IMR-90 (cell line): ENCODE measurements at regions not wholly inside any gene's neighbourhood (a gene's known extent, or its start where the extent isn't known, plus 50 kb on each side); places are given as distances from the start of the nearest gene placed in this dataset.

ENCODE experiments used
- ATAC-seq: fragments of 200-7000 bp; cut with Tn5 transposase; 2 replicates; pipeline ENCODE4 v1.9.1; 2020; ENCODE audit warnings: low read depth, mild to moderate bottlenecking, moderate library complexity
- BruUV-seq: library from RNA; stranded (reverse); fragments of 400-500 nt; replicated peaks from 2 replicates; lab custom pipeline; 2021; lab: Mats Ljungman, UMichigan
- CTCF ChIA-PET: fragments of 300-600 bp; formaldehyde crosslinking; extraction: SDS; loops from one replicate; lab custom pipeline; 2021; ENCODE audit warnings: antibody characterized with exemption; lab: Yijun Ruan, JAX
- POLR2A ChIA-PET: fragments of 300-600 bp; sonication (Branson Sonifier 250); formaldehyde crosslinking; loops from one replicate; lab custom pipeline; 2022; ENCODE audit warnings: antibody characterized with exemption; ENCODE audit not compliant: unreplicated experiment; lab: Charles Lee
- DNase-seq: peaks from one replicate; pipeline ENCODE4 v3.0.0; 2013
- H2AFZ ChIP-seq: replicated peaks from 2 replicates; pipeline ENCODE3; 2013; ENCODE audit warnings: low read length, mild to moderate bottlenecking; ENCODE audit not compliant: poor library complexity
- H2AK5ac ChIP-seq: 2 replicates; pipeline ENCODE4 v1.6.1; 2013; ENCODE audit warnings: low read depth, low read length, inconsistent platforms
- H2AK9ac ChIP-seq: replicated peaks from 2 replicates; pipeline ENCODE3; 2013; ENCODE audit warnings: mild to moderate bottlenecking, low read depth, low read length, moderate library complexity; ENCODE audit not compliant: poor library complexity
- H2BK120ac ChIP-seq: 2 replicates; pipeline ENCODE4 v1.6.1; 2013; ENCODE audit warnings: low read depth, low read length, inconsistent platforms
- H2BK15ac ChIP-seq: 3 replicates; pipeline ENCODE4 v1.6.1; 2013; ENCODE audit warnings: low read depth, low read length, inconsistent platforms
- H2BK20ac ChIP-seq: 2 replicates; pipeline ENCODE4 v1.6.1; 2013; ENCODE audit warnings: low read depth, mild to moderate bottlenecking, inconsistent platforms, low read length, moderate library complexity
- H2BK5ac ChIP-seq: 2 replicates; pipeline ENCODE4 v1.6.1; 2013; ENCODE audit warnings: mild to moderate bottlenecking, low read depth, low read length, inconsistent platforms; ENCODE audit not compliant: poor library complexity, severe bottlenecking
- H3K14ac ChIP-seq: replicated peaks from 2 replicates; pipeline ENCODE4 v1.6.1; 2013; ENCODE audit warnings: low read depth, low read length, inconsistent platforms
- H3K18ac ChIP-seq: 2 replicates; pipeline ENCODE4 v1.6.1; 2013; ENCODE audit warnings: low read depth, low read length, control low read depth
- H3K23ac ChIP-seq: 2 replicates; pipeline ENCODE4 v1.6.1; 2013; ENCODE audit warnings: low read depth, low read length, inconsistent platforms
- H3K27ac ChIP-seq: 2 replicates; pipeline ENCODE4 v1.5.1; 2013; ENCODE audit warnings: mild to moderate bottlenecking, control low read depth, low read length; ENCODE audit not compliant: insufficient read depth
- H3K27me3 ChIP-seq: 2 replicates; pipeline ENCODE4 v1.6.1; 2013; ENCODE audit warnings: low read length; ENCODE audit not compliant: control insufficient read depth, insufficient read depth
- H3K36me3 ChIP-seq: 2 replicates; pipeline ENCODE4 v1.6.1; 2013; ENCODE audit warnings: low read length, mixed read lengths; ENCODE audit not compliant: control insufficient read depth, insufficient read depth
- H3K4ac ChIP-seq: 2 replicates; pipeline ENCODE4 v1.6.1; 2013; ENCODE audit warnings: low read depth, low read length, inconsistent platforms
- H3K4me1 ChIP-seq: 2 replicates; pipeline ENCODE4 v1.6.1; 2013; ENCODE audit warnings: low read length, mixed read lengths; ENCODE audit not compliant: control insufficient read depth, insufficient read depth
- H3K4me2 ChIP-seq: 2 replicates; pipeline ENCODE4 v1.6.1; 2013; ENCODE audit warnings: low read depth, mild to moderate bottlenecking, control low read depth, low read length, moderate library complexity
- H3K4me3 ChIP-seq: 2 replicates; pipeline ENCODE4 v1.5.1; 2013; ENCODE audit warnings: low read depth, mild to moderate bottlenecking, control low read depth, low read length, moderate library complexity; ENCODE audit not compliant: insufficient read depth
- H3K56ac ChIP-seq: 2 replicates; pipeline ENCODE4 v1.6.1; 2013; ENCODE audit warnings: low read length, inconsistent platforms; ENCODE audit not compliant: insufficient read depth; ENCODE audit errors: extremely low read depth
- H3K79me1 ChIP-seq, 2 experiments: 2 replicates each; pipeline ENCODE4 v1.6.1; 2013; ENCODE audit warnings: low read length in 2 of 2, inconsistent platforms in 1 of 2, low read depth in 1 of 2
- H3K9ac ChIP-seq: 2 replicates; pipeline ENCODE4 v1.6.1; 2013; ENCODE audit warnings: low read depth, low read length, control low read depth
- H3K9me1 ChIP-seq: 2 replicates; pipeline ENCODE4 v1.6.1; 2013; ENCODE audit warnings: low read length, inconsistent platforms; ENCODE audit not compliant: insufficient read depth
- H3K9me3 ChIP-seq: 2 replicates; pipeline ENCODE4 v1.6.1; 2013; ENCODE audit warnings: low read length; ENCODE audit not compliant: control insufficient read depth, insufficient read depth
- H4K20me1 ChIP-seq: 2 replicates; pipeline ENCODE4 v1.6.1; 2013; ENCODE audit warnings: low read length, inconsistent platforms; ENCODE audit not compliant: insufficient read depth
- H4K5ac ChIP-seq: 2 replicates; pipeline ENCODE4 v1.6.1; 2013; ENCODE audit warnings: mild to moderate bottlenecking, low read depth, low read length, control low read depth
- H4K8ac ChIP-seq, 2 experiments: 2 replicates each; pipeline ENCODE4 v1.6.1; 2013; ENCODE audit warnings: low read depth in 2 of 2, low read length in 2 of 2, control low read depth in 1 of 2, inconsistent platforms in 1 of 2
- H4K91ac ChIP-seq: 2 replicates; pipeline ENCODE4 v1.6.1; 2013; ENCODE audit warnings: low read depth, low read length, inconsistent platforms; ENCODE audit not compliant: insufficient read depth
- BHLHE40 ChIP-seq: fragments of 150-350 bp; IDR thresholded peaks from 2 replicates; pipeline ENCODE4 v1.6.1; 2016; ENCODE audit warnings: mild to moderate bottlenecking, low read depth, low read length
- CEBPB ChIP-seq: IDR thresholded peaks from 2 replicates; pipeline ENCODE4 v1.6.1; 2012; ENCODE audit warnings: low read depth, low read length, improper control_type of control experiment
- CHD1 ChIP-seq: IDR thresholded peaks from 2 replicates; pipeline ENCODE4 v1.6.1; 2012; ENCODE audit warnings: low read depth, low read length, improper control_type of control experiment
- FOS ChIP-seq: fragments of 150-350 bp; IDR thresholded peaks from 2 replicates; pipeline ENCODE4 v1.6.1; 2016; ENCODE audit warnings: low read depth, low read length
- MAFK ChIP-seq: IDR thresholded peaks from 2 replicates; pipeline ENCODE4 v1.6.1; 2012; ENCODE audit warnings: low read depth, low read length, improper control_type of control experiment
- MAZ ChIP-seq: IDR thresholded peaks from 2 replicates; pipeline ENCODE4 v1.6.1; 2012; ENCODE audit warnings: low read depth, mild to moderate bottlenecking, low read length, improper control_type of control experiment, moderate library complexity, borderline replicate concordance
- MXI1 ChIP-seq: IDR thresholded peaks from 2 replicates; pipeline ENCODE4 v1.6.1; 2012; ENCODE audit warnings: low read depth, mild to moderate bottlenecking, low read length, moderate library complexity, borderline replicate concordance
- NFE2L2 ChIP-seq: fragments of 150-350 bp; IDR thresholded peaks from 2 replicates; pipeline ENCODE4 v1.6.1; 2016; ENCODE audit warnings: low read depth, mild to moderate bottlenecking, low read length
- POLR2A ChIP-seq: IDR thresholded peaks from 2 replicates; pipeline ENCODE4 v1.6.1; 2012; ENCODE audit warnings: mild to moderate bottlenecking, low read depth, low read length
- RAD21 ChIP-seq: IDR thresholded peaks from 2 replicates; pipeline ENCODE4 v1.6.1; 2012; ENCODE audit warnings: low read length, improper control_type of control experiment
- RCOR1 ChIP-seq: IDR thresholded peaks from 2 replicates; pipeline ENCODE4 v1.6.1; 2012; ENCODE audit warnings: mild to moderate bottlenecking, low read length, improper control_type of control experiment; ENCODE audit not compliant: insufficient replicate concordance
- RFX5 ChIP-seq: IDR thresholded peaks from 2 replicates; pipeline ENCODE4 v1.8.0; 2012; ENCODE audit warnings: low read depth, mild to moderate bottlenecking, low read length, moderate library complexity
- SMC3 ChIP-seq: fragments of 150-350 bp; IDR thresholded peaks from 2 replicates; pipeline ENCODE4 v1.6.1; 2016; ENCODE audit warnings: low read depth, mild to moderate bottlenecking, antibody characterized with exemption, low read length, moderate library complexity
- dilution Hi-C: fragments of 300-500 bp; cut with HindIII; formaldehyde crosslinking; loops from one replicate; pipeline ENCODE4 v1.14.3; 2018; ENCODE audit warnings: low sequenced_read_pairs; ENCODE audit not compliant: unreplicated experiment
- in situ Hi-C: fragments of 300-500 bp; cut with MboI; formaldehyde crosslinking; loops from 3 replicates; pipeline ENCODE4 v1.14.3; 2019; ENCODE audit warnings: low sequenced_read_pairs, inconsistent platforms, mixed read lengths
- intact Hi-C: fragments of 100-400 bp; cut with micrococcal nuclease; formaldehyde crosslinking; loops from 2 replicates; pipeline ENCODE4 v1.10.0; 2022
- TF ChIP-seq, protein P1 (sequence below): fragments of 150-350 bp; IDR thresholded peaks from 2 replicates; pipeline ENCODE4 v1.6.1; 2017; ENCODE audit warnings: mild to moderate bottlenecking, antibody characterized with exemption, low read length, low read depth
- TF ChIP-seq, protein P2 (sequence below): conservative IDR thresholded peaks from 2 replicates; pipeline ENCODE4 v1.5.1; 2012; ENCODE audit warnings: mild to moderate bottlenecking, low read depth, low read length, improper control_type of control experiment
- TF ChIP-seq, protein P3 (sequence below): fragments of 150-350 bp; IDR thresholded peaks from 2 replicates; pipeline ENCODE4 v1.6.1; 2016; ENCODE audit warnings: low read depth, mild to moderate bottlenecking, low read length, moderate library complexity, borderline replicate concordance

DNA sequence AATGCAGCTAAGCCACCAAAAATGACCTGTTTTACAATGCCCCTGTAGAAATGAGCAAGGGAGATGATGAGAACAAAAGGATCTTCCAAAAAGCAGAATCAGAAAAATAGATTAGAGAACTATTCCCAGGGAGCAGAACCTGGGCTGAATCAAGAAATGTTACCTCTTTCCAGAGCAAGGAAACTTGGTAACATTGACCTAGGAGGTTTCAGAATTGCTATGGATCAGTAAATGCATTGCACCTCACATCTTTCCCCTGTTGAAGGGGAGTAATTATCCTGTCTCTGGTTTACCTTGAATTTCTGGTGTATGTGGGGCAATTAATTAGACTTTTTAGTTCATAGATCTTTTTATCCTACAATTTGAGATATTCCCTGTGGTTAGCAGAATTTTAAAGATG lies 151.2 kb upstream of the RAI14 start:
- Histone ChIP-seq H3K27ac (no peak overlapping the region), H2AFZ (no peak overlapping the region), H3K9ac (no peak overlapping the region), H3K56ac (no peak overlapping the region), H3K4ac (no peak overlapping the region), H2BK15ac (no peak overlapping the region), H2BK5ac (no peak overlapping the region), H2BK120ac (no peak overlapping the region), H3K9me1 (peaks cover 7% of the 10 kb centered on the region), H4K5ac (no peak overlapping the region), H3K14ac (no peak overlapping the region), H3K9me3 (no peaks in the 10 kb centered on the region), H3K4me3 (no peak overlapping the region), H4K20me1 (no peaks in the 10 kb centered on the region), H4K91ac (no peak overlapping the region), H3K27me3 (no peaks in the 10 kb centered on the region), H3K23ac (no peak overlapping the region), H2AK5ac (no peak overlapping the region), H3K18ac (no peak overlapping the region; the same call in 1 of the 2 replicates), H3K79me1 (peaks cover 0 to 5% of the 10 kb centered on the region in 2 experiments; a peak in 1 of 4 replicates), H3K36me3 (no peaks in the 10 kb centered on the region), H2BK20ac (no peak overlapping the region), H3K4me1 (peaks cover 13% of the 10 kb centered on the region), H4K8ac (no peak overlapping the region), H3K4me2 (no peak overlapping the region), H2AK9ac (no peak overlapping the region)
- POLR2A ChIA-PET = no interaction called here
- DNase-seq (no peak), ATAC-seq (no peak)
- in situ Hi-C loops = no loop called here
- CTCF ChIA-PET = no interaction called here
- intact Hi-C loops = no loop called here
- TF ChIP-seq, protein P1, sequence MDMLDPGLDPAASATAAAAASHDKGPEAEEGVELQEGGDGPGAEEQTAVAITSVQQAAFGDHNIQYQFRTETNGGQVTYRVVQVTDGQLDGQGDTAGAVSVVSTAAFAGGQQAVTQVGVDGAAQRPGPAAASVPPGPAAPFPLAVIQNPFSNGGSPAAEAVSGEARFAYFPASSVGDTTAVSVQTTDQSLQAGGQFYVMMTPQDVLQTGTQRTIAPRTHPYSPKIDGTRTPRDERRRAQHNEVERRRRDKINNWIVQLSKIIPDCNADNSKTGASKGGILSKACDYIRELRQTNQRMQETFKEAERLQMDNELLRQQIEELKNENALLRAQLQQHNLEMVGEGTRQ = no peak
- TF ChIP-seq POLR2A (no peak), CEBPB (no peak), MAFK (no peak), RCOR1 (no peak), CHD1 (no peak), BHLHE40 (no peak), RAD21 (no peak), MXI1 (no peak), NFE2L2 (no peak), RFX5 (no peak), MAZ (no peak), SMC3 (no peak), FOS (no peak)
- TF ChIP-seq, protein P2, sequence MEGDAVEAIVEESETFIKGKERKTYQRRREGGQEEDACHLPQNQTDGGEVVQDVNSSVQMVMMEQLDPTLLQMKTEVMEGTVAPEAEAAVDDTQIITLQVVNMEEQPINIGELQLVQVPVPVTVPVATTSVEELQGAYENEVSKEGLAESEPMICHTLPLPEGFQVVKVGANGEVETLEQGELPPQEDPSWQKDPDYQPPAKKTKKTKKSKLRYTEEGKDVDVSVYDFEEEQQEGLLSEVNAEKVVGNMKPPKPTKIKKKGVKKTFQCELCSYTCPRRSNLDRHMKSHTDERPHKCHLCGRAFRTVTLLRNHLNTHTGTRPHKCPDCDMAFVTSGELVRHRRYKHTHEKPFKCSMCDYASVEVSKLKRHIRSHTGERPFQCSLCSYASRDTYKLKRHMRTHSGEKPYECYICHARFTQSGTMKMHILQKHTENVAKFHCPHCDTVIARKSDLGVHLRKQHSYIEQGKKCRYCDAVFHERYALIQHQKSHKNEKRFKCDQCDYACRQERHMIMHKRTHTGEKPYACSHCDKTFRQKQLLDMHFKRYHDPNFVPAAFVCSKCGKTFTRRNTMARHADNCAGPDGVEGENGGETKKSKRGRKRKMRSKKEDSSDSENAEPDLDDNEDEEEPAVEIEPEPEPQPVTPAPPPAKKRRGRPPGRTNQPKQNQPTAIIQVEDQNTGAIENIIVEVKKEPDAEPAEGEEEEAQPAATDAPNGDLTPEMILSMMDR = no peak
- TF ChIP-seq, protein P3, sequence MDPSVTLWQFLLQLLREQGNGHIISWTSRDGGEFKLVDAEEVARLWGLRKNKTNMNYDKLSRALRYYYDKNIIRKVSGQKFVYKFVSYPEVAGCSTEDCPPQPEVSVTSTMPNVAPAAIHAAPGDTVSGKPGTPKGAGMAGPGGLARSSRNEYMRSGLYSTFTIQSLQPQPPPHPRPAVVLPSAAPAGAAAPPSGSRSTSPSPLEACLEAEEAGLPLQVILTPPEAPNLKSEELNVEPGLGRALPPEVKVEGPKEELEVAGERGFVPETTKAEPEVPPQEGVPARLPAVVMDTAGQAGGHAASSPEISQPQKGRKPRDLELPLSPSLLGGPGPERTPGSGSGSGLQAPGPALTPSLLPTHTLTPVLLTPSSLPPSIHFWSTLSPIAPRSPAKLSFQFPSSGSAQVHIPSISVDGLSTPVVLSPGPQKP = no peak
- dilution Hi-C loops = no loop called here
- BruUV-seq = no TSS peak
